ENCODE measurements at regions not wholly inside any gene's neighbourhood (a gene's known extent, or its start where the extent isn't known, plus 50 kb on each side); places are given as distances from the start of the nearest gene placed in this dataset.

- Histone ChIP-seq H3K9me3 (no peaks in the 10 kb centered on the region), H3K36me3 (ENCODE audit: control insufficient read depth, insufficient read depth, low read length) (no peaks in the 10 kb centered on the region), H3K4me3 (ENCODE audit: low read depth, low read length) (no peak overlapping the region), H3K27me3 (replicated peaks; ENCODE audit: control insufficient read depth, insufficient read depth, low read length) (no peaks in the 10 kb centered on the region), H3K4me1 (no peaks in the 10 kb centered on the region)
- H3K27me3 Mint-ChIP-seq (ENCODE audit: insufficient read depth, unreplicated experiment): peaks cover 6% of the 10 kb centered on the region
- TF ChIP-seq, protein P1, sequence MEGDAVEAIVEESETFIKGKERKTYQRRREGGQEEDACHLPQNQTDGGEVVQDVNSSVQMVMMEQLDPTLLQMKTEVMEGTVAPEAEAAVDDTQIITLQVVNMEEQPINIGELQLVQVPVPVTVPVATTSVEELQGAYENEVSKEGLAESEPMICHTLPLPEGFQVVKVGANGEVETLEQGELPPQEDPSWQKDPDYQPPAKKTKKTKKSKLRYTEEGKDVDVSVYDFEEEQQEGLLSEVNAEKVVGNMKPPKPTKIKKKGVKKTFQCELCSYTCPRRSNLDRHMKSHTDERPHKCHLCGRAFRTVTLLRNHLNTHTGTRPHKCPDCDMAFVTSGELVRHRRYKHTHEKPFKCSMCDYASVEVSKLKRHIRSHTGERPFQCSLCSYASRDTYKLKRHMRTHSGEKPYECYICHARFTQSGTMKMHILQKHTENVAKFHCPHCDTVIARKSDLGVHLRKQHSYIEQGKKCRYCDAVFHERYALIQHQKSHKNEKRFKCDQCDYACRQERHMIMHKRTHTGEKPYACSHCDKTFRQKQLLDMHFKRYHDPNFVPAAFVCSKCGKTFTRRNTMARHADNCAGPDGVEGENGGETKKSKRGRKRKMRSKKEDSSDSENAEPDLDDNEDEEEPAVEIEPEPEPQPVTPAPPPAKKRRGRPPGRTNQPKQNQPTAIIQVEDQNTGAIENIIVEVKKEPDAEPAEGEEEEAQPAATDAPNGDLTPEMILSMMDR (IDR thresholded peaks at IDR 0.05; ENCODE audit: insufficient read depth in 1 of 2, low read depth in 1 of 2, low read length in 1 of 2, severe bottlenecking in 1 of 2, unreplicated experiment in 1 of 2): no peak
- no peaks in the 10 kb centered on the region for H3K36me3 Mint-ChIP-seq (ENCODE audit: insufficient read depth, unreplicated experiment)
- H3K27ac Mint-ChIP-seq (ENCODE audit: unreplicated experiment): no peak overlapping the region
- DNase-seq: no peak
- H3K4me1 Mint-ChIP-seq (ENCODE audit: low read depth, unreplicated experiment): no peaks in the 10 kb centered on the region
- no peaks in the 10 kb centered on the region for H3K9me3 Mint-ChIP-seq (ENCODE audit: unreplicated experiment)
- no peak overlapping the region for H3K4me3 Mint-ChIP-seq (ENCODE audit: unreplicated experiment)
- intact Hi-C loops (cut with micrococcal nuclease; ENCODE audit: unreplicated experiment): no loop called here
- ChIA-PET POLR2A (no interaction called here), CTCF (no interaction called here)
- BruUV-seq (replicated peaks): no TSS peak
Measured at GRCh38 chr2:22741216-22741615, 643.8 kb upstream of the KLHL29 start.

GRCh38 chr2:22748909-22749308 lies 636.1 kb upstream of the KLHL29 start:
- H3K4me3 ChIP-seq (ENCODE audit: low read depth, low read length): no peak overlapping the region
- Mint-ChIP-seq H3K4me1 (ENCODE audit: low read depth, unreplicated experiment) (no peaks in the 10 kb centered on the region), H3K9me3 (ENCODE audit: unreplicated experiment) (no peaks in the 10 kb centered on the region), H3K27ac (ENCODE audit: unreplicated experiment) (no peak overlapping the region), H3K36me3 (ENCODE audit: insufficient read depth, unreplicated experiment) (no peaks in the 10 kb centered on the region), H3K27me3 (ENCODE audit: insufficient read depth, unreplicated experiment) (peaks cover 9% of the 10 kb centered on the region), H3K4me3 (ENCODE audit: unreplicated experiment) (no peak overlapping the region)
- H3K4me1 ChIP-seq: no peaks in the 10 kb centered on the region
- TF ChIP-seq, protein P1 (IDR thresholded peaks at IDR 0.05; ENCODE audit: insufficient read depth in 1 of 2, low read depth in 1 of 2, low read length in 1 of 2, severe bottlenecking in 1 of 2, unreplicated experiment in 1 of 2): no peak
- POLR2A ChIA-PET: no interaction called here
- BruUV-seq (replicated peaks): no TSS peak
- H3K36me3 ChIP-seq (ENCODE audit: control insufficient read depth, insufficient read depth, low read length): no peaks in the 10 kb centered on the region
- no peak for DNase-seq
- intact Hi-C loops (cut with micrococcal nuclease; ENCODE audit: unreplicated experiment): no loop called here
- CTCF ChIA-PET: no interaction called here
- H3K27me3 ChIP-seq (replicated peaks; ENCODE audit: control insufficient read depth, insufficient read depth, low read length): no peaks in the 10 kb centered on the region
- no peaks in the 10 kb centered on the region for H3K9me3 ChIP-seq

DNA sequence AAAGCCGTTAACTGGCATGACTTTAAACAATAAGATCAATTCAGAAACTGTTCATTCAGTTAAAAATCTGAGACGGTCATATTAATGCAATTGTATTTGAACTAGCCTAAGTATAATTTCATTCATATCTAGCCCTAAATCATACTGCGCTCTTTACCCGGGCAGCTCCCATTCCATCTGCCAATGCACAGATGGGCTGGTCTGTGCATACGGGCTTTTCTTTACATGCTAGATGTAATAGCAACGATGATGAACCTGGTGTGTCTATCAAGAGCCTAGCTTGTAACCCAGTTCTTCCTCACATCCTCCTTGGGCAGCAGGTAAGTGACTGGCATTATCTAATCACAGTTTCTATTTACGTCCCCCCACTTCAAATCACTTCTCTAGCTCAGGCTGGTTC lies 631.5 kb upstream of the KLHL29 start:
- Histone ChIP-seq H3K4me3 (ENCODE audit: low read depth, low read length) (no peak overlapping the region), H3K4me1 (no peaks in the 10 kb centered on the region), H3K36me3 (ENCODE audit: control insufficient read depth, insufficient read depth, low read length) (no peaks in the 10 kb centered on the region), H3K27me3 (replicated peaks; ENCODE audit: control insufficient read depth, insufficient read depth, low read length) (no peaks in the 10 kb centered on the region), H3K9me3 (no peaks in the 10 kb centered on the region)
- Mint-ChIP-seq H3K9me3 (ENCODE audit: unreplicated experiment) (no peaks in the 10 kb centered on the region), H3K4me1 (ENCODE audit: low read depth, unreplicated experiment) (no peaks in the 10 kb centered on the region), H3K27me3 (ENCODE audit: insufficient read depth, unreplicated experiment) (peaks cover 2% of the 10 kb centered on the region), H3K4me3 (ENCODE audit: unreplicated experiment) (no peak overlapping the region), H3K36me3 (ENCODE audit: insufficient read depth, unreplicated experiment) (no peaks in the 10 kb centered on the region), H3K27ac (ENCODE audit: unreplicated experiment) (no peak overlapping the region)
- ChIA-PET POLR2A (no interaction called here), CTCF (no interaction called here)
- BruUV-seq (replicated peaks): no TSS peak
- TF ChIP-seq, protein P1 (IDR thresholded peaks at IDR 0.05; ENCODE audit: insufficient read depth in 1 of 2, low read depth in 1 of 2, low read length in 1 of 2, severe bottlenecking in 1 of 2, unreplicated experiment in 1 of 2): no peak
- intact Hi-C loops (cut with micrococcal nuclease; ENCODE audit: unreplicated experiment): no loop called here
- no peak for DNase-seq

All from Caco-2 (cell line).